GM12874 (cell line): ENCODE measurements at regions not wholly inside any gene's neighbourhood (a gene's known extent, or its start where the extent isn't known, plus 50 kb on each side); places are given as distances from the start of the nearest gene placed in this dataset.

Source experiments
- TF ChIP-seq, protein P1 (sequence below): IDR thresholded peaks from 2 replicates; pipeline ENCODE4 v1.5.1; 2011; ENCODE audit warnings: low read depth, mild to moderate bottlenecking, control low read depth, low read length, moderate library complexity; ENCODE audit not compliant: insufficient read depth

DNA sequence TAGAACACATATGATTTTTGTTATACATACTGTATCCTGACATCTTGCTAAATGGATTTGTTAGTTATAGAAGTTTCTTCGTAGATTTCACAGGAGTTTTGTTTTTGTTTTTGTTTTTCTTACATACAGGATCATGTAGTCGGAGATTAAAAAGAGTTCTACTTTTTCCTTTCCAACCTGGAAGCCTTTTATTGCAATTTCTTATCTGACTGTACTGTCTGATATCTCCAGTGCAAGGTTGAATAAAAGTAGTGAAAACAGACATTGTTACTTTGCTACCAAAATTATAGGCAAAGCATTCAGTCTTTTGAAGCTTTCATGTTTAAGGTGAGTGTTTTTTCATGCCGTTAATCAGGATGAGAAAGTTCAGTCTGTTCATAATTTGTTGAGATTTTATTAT is 117.4 kb upstream of the PRSS3 start:
- TF ChIP-seq, protein P1, sequence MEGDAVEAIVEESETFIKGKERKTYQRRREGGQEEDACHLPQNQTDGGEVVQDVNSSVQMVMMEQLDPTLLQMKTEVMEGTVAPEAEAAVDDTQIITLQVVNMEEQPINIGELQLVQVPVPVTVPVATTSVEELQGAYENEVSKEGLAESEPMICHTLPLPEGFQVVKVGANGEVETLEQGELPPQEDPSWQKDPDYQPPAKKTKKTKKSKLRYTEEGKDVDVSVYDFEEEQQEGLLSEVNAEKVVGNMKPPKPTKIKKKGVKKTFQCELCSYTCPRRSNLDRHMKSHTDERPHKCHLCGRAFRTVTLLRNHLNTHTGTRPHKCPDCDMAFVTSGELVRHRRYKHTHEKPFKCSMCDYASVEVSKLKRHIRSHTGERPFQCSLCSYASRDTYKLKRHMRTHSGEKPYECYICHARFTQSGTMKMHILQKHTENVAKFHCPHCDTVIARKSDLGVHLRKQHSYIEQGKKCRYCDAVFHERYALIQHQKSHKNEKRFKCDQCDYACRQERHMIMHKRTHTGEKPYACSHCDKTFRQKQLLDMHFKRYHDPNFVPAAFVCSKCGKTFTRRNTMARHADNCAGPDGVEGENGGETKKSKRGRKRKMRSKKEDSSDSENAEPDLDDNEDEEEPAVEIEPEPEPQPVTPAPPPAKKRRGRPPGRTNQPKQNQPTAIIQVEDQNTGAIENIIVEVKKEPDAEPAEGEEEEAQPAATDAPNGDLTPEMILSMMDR: no peak

DNA sequence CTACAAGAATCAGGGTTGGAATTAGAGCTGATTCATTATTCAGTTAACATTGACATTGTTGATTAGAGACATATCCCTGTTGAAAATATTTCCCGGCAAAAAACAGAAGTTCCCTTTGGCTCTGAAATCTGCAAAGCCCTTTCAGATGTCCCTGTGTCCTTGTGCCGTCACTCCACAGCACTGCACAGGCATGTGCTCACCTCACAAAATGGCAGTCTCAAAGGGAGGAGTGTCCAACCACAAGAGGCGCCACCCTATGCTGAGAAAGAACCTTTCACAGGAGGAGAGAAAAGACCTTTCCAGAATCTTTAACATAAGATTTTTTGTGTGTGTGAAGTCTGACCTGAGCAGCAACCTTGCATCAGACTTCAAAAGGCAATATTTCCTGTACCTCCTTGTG is 112.8 kb upstream of the PRSS3 start:
- TF ChIP-seq, protein P1: no peak

DNA sequence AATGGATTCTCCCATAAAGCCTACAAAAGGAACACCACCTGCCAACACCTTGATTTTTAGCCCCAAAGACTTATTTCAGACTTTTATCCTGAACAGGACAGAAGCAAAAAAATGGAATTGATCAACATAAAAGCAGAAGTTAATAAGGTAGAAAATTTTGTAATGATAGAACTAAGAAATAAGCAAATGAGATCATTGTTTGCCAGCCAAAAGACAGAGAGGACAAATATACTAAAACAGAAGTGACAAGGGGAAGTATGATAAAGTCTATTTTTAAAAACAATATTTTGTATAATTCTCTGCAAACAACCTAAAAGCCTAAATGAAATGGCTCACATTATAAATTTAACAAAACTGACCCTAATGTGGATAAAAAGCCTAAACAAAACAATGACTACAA is 110.5 kb upstream of the PRSS3 start:
- TF ChIP-seq, protein P1: no peak

DNA sequence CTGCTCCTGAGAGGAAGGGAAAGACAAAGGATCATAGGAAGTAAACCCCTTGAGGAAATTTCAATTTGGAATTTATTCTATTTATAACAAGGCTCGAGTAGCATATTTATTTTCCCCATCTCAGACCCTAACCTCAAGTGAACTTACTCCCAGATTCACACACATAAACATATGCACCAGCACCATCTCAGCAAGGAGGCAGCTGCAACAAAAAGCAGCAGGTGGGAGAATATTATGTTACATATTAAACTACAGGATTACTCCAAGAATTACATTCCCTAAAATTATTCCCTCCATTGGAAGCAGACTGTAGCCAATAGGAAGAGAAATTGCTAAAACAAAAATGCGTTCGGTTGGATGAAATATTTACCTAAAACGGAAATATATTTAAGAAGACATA is 108.4 kb upstream of the PRSS3 start:
- TF ChIP-seq, protein P1: no peak

DNA sequence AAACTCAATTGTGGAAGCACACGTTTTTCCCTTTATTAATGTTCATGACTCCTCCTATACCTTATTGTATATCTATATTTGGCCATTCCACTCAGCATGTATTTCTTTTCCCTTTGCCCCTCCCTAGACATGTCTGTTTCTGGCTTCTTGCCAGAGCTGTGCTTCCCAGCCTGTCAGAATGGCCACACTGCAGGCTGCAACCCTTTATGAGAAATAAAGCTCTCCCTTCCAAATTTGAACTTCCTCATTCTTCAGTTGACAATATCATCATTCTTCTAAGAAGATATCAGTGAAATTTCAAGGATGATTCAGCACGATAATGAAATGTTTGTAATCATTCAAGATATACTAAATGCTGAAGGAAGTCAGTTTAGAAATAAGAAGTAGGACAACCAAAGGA is 107.6 kb upstream of the PRSS3 start:
- TF ChIP-seq, protein P1: no peak

DNA sequence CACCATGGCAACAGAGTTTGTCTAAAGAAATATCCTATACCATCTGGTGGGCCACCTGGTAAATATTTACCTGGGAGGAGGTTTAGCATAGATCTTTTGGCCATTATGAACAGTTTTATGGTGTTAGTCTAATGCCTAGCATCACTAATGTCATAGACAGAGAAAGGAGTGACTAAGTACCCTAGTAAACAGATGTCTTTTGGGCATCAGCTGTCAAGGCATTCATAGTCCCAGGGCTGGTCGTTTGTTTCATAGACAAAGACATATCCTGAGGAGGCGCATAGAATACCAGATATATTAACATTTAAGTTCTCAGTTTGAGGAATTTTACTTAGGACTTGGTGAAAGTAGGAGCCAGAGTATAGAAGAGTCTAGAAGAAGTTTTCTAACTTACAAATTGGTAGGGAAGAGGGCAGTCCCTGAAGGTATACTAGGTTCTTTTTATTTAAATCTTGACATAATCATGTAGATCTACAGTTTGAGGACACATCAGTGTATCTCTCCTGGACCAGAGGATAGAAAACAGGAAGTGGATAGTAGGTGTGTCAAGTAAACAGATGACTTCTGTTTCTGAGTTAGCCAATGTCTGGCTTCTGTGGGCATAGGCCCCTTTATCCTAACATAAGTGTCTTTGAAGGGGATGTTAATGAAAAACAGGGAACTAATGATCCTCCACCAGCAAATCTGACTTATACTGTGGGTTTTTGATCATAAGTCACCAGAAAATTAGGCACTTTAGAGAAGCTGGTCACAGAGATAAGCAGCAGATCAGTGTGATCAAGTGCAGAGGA is 105.0 kb upstream of the PRSS3 start:
- TF ChIP-seq, protein P1: no peak

DNA sequence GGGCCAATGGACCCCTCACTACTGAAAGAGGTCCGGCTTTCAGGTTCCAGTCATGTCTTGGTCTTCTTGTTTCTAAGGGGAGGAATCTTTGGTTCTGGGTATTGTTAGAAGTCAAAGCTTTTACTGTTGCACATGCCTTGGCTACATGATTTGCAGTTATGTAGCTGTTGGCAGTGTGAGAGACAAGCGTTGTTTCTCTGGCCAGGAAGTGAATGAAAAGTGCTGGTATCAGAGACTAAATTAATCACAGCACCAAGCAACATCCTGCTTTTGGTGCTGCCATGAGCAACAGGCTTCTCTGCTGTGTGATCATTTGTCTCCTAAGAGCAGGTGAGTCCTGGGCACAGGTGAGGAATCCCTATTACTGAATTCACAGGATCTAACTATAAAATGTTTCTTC is 100.1 kb upstream of the PRSS3 start:
- TF ChIP-seq, protein P1: no peak
